ENCODE measurements at regions not wholly inside any gene's neighbourhood (a gene's known extent, or its start where the extent isn't known, plus 50 kb on each side); places are given as distances from the start of the nearest gene placed in this dataset.

DNA sequence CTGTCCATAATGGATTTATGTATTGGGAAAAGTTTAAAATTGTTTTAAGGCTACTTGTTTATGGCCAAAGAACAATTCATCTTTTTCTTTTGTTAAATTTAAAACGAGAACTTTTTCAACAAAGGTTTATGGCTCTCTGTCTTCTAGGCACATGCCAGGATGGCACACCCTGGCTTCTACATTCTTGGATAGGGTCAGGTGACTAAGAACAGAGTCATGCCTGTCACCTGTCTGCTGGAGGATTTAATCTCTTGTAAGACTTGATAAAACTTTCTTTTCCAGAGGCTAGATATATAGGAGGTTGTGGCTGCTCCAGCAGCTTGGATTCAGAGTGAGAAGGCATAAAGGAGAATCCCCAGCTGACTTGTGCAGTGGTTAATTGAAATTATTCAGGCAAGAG is 915.4 kb downstream of the GATA3 start:
- H3K4me2 ChIP-seq: no peak overlapping the region
- no TSS peak for BruUV-seq (replicated peaks)

DNA sequence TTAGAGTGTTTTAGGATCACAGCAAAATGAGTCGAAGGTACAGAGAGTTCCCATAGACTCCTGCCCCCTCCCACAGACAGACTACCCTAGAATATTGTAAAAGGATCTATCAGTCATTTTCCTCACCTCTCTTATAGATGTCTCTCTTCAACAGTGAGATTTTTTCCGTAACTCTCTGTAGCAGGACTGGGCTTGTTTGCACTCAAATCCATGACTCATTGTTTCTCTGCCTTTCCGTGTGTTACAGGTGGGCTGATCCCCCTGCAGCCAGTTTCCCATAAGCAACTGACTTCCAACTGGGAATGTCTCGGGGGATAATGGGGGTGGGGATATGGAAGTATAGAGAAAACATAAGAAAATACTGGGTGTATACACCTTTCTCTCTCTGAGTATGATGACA is 921.0 kb downstream of the GATA3 start:
- no TSS peak for BruUV-seq (replicated peaks)
- Histone ChIP-seq H3K27me3 (ENCODE audit: insufficient read depth, low read depth) (no peaks in the 10 kb centered on the region), H3K36me3 (ENCODE audit: low read depth) (no peaks in the 10 kb centered on the region)

More for the DNA sequence above, 915.4 kb downstream of the GATA3 start:
- DNase-seq: no peak
- Histone ChIP-seq H3K27ac (no peak overlapping the region), H3K4me3 (no peak overlapping the region), H3K36me3 (ENCODE audit: low read depth) (no peaks in the 10 kb centered on the region), H3K79me2 (ENCODE audit: low read depth) (no peaks in the 10 kb centered on the region), H3F3A (ENCODE audit: insufficient read depth, low read depth) (no peaks in the 10 kb centered on the region), H4K20me1 (ENCODE audit: insufficient read depth) (no peaks in the 10 kb centered on the region), H3K4me1 (replicated peaks; ENCODE audit: insufficient read depth) (no peaks in the 10 kb centered on the region), H3K9me3 (ENCODE audit: insufficient read depth, low read depth) (no peaks in the 10 kb centered on the region), H3K9me2 (ENCODE audit: insufficient read depth) (no peaks in the 10 kb centered on the region), H2AFZ (no peak overlapping the region), H3K27me3 (ENCODE audit: insufficient read depth, low read depth) (no peaks in the 10 kb centered on the region)
- POLR2A ChIA-PET (ENCODE audit: unreplicated experiment): no interaction called here
- CTCF ChIA-PET: no interaction called here
- TF ChIP-seq, protein P1, sequence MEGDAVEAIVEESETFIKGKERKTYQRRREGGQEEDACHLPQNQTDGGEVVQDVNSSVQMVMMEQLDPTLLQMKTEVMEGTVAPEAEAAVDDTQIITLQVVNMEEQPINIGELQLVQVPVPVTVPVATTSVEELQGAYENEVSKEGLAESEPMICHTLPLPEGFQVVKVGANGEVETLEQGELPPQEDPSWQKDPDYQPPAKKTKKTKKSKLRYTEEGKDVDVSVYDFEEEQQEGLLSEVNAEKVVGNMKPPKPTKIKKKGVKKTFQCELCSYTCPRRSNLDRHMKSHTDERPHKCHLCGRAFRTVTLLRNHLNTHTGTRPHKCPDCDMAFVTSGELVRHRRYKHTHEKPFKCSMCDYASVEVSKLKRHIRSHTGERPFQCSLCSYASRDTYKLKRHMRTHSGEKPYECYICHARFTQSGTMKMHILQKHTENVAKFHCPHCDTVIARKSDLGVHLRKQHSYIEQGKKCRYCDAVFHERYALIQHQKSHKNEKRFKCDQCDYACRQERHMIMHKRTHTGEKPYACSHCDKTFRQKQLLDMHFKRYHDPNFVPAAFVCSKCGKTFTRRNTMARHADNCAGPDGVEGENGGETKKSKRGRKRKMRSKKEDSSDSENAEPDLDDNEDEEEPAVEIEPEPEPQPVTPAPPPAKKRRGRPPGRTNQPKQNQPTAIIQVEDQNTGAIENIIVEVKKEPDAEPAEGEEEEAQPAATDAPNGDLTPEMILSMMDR (conservative IDR thresholded peaks at IDR 0.05): no peak
- no peak for TF ChIP-seq EZH2 (IDR thresholded peaks at IDR 0.05; ENCODE audit: low read depth)
- intact Hi-C loops (cut with micrococcal nuclease; ENCODE audit: unreplicated experiment): no loop called here

DNA sequence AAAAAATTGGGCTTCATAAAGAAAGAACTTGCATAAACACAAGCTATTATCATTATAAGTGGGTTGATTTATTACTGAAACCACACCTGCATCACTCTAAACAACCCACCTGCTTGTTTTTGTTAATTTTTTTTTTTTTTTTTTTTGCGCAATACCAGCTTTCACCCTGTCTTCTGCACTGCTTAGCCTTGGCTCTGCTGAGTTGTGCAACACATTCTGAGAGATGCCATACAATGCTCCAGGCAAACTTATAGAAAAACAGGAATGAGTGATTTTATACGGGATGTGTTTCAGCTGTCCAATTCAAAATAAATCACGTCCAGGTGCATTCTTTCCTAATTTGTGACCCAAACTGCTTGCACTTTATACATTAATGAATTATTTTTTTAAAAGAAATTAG is 923.6 kb downstream of the GATA3 start:
- POLR2A ChIA-PET (ENCODE audit: unreplicated experiment): no interaction called here

More for the DNA sequence above, 921.0 kb downstream of the GATA3 start:
- no peak overlapping the region for H2AFZ ChIP-seq
- POLR2A ChIA-PET (ENCODE audit: unreplicated experiment): no interaction called here
- intact Hi-C loops (cut with micrococcal nuclease; ENCODE audit: unreplicated experiment): no loop called here
- no peak overlapping the region for H3K27ac ChIP-seq
- no peak for DNase-seq
- CTCF ChIA-PET: no interaction called here
- H3F3A ChIP-seq (ENCODE audit: insufficient read depth, low read depth): no peaks in the 10 kb centered on the region
- TF ChIP-seq, protein P1 (conservative IDR thresholded peaks at IDR 0.05): no peak
- TF ChIP-seq EZH2 (IDR thresholded peaks at IDR 0.05; ENCODE audit: low read depth): no peak
- H3K79me2 ChIP-seq (ENCODE audit: low read depth): no peaks in the 10 kb centered on the region
- no peaks in the 10 kb centered on the region for H3K4me1 ChIP-seq (replicated peaks; ENCODE audit: insufficient read depth)
- H3K4me2 ChIP-seq: no peak overlapping the region
- no peaks in the 10 kb centered on the region for H3K9me3 ChIP-seq (ENCODE audit: insufficient read depth, low read depth)
- no peak overlapping the region for H3K4me3 ChIP-seq
- H4K20me1 ChIP-seq (ENCODE audit: insufficient read depth): no peaks in the 10 kb centered on the region
- no peaks in the 10 kb centered on the region for H3K9me2 ChIP-seq (ENCODE audit: insufficient read depth)

More for the DNA sequence above, 923.6 kb downstream of the GATA3 start:
- Histone ChIP-seq H3K27ac (no peak overlapping the region), H3K79me2 (ENCODE audit: low read depth) (no peaks in the 10 kb centered on the region), H3K4me3 (no peak overlapping the region), H3K9me3 (ENCODE audit: insufficient read depth, low read depth) (no peaks in the 10 kb centered on the region), H3K36me3 (ENCODE audit: low read depth) (no peaks in the 10 kb centered on the region), H4K20me1 (ENCODE audit: insufficient read depth) (no peaks in the 10 kb centered on the region), H3K27me3 (ENCODE audit: insufficient read depth, low read depth) (no peaks in the 10 kb centered on the region), H2AFZ (no peak overlapping the region), H3F3A (ENCODE audit: insufficient read depth, low read depth) (no peaks in the 10 kb centered on the region), H3K4me1 (replicated peaks; ENCODE audit: insufficient read depth) (no peaks in the 10 kb centered on the region), H3K9me2 (ENCODE audit: insufficient read depth) (no peaks in the 10 kb centered on the region), H3K4me2 (no peak overlapping the region)
- TF ChIP-seq, protein P1 (conservative IDR thresholded peaks at IDR 0.05): no peak
- TF ChIP-seq EZH2 (IDR thresholded peaks at IDR 0.05; ENCODE audit: low read depth): no peak
- no TSS peak for BruUV-seq (replicated peaks)
- intact Hi-C loops (cut with micrococcal nuclease; ENCODE audit: unreplicated experiment): no loop called here
- no peak for DNase-seq
- CTCF ChIA-PET: interaction anchor here (0.6 kb wide), 1 partner anchor 26 kb away, joined by 5 read pairs; no protein-coding TSS in a partner anchor
